Activated CD4-positive, alpha-beta T cell treated with anti-CD3 and anti-CD28 coated beads, Interleukin-2, amount 50 U/mL, for 16 hours (primary cell): ENCODE measurements at regions not wholly inside any gene's neighbourhood (a gene's known extent, or its start where the extent isn't known, plus 50 kb on each side); places are given as distances from the start of the nearest gene placed in this dataset.
A peak's percentile ranks its signal among the peaks of the same experiment; 100 is the strongest.
"Not testable (repeated sequence)": the region's sequence is repeated elsewhere in the genome, so short reads cannot be mapped to it uniquely, and the experiment has no call there.

Source experiments
- DNase-seq: peaks from one replicate; pipeline ENCODE4 v3.0.0-alpha.2; 2020

DNA sequence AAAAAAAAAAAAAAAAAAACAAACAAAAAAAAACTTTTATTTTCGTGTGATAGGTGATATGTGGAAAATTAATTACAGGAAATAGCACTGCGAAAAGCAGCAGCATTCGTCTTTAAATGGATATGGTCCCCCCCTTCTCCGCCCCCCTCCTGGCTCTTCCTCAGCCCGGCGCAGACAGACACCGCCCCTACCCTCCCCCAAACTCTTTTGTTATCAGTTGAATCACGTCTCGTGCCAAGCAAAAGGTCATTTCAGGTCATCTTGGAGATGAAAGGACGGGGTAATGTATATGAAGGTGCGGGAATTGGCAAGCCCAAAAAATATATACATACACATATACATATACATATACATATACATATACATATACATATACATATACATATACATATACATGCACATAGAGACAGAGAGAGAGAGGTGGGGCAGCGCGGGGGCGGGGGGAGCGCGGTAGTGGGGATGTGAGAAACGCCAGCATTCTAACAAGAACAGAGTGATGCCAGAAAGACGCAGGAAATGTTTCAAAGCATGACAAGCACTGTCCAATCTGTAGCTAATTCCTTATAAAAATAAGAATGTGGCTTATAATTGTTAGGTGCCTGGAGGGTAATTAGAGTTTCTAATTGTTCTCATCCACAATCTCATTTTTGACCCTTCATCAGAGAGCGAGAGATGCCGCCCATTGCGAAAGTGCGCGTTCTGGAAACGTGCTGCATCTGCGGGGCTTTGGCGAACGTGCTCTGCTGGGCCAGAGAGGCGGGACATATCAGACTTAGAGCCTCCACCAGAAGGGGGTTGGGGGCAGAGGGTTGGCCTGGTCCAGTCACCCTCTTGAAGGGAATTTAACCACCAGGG is 214.5 kb upstream of the UBASH3B start:
- no peak for DNase-seq

DNA sequence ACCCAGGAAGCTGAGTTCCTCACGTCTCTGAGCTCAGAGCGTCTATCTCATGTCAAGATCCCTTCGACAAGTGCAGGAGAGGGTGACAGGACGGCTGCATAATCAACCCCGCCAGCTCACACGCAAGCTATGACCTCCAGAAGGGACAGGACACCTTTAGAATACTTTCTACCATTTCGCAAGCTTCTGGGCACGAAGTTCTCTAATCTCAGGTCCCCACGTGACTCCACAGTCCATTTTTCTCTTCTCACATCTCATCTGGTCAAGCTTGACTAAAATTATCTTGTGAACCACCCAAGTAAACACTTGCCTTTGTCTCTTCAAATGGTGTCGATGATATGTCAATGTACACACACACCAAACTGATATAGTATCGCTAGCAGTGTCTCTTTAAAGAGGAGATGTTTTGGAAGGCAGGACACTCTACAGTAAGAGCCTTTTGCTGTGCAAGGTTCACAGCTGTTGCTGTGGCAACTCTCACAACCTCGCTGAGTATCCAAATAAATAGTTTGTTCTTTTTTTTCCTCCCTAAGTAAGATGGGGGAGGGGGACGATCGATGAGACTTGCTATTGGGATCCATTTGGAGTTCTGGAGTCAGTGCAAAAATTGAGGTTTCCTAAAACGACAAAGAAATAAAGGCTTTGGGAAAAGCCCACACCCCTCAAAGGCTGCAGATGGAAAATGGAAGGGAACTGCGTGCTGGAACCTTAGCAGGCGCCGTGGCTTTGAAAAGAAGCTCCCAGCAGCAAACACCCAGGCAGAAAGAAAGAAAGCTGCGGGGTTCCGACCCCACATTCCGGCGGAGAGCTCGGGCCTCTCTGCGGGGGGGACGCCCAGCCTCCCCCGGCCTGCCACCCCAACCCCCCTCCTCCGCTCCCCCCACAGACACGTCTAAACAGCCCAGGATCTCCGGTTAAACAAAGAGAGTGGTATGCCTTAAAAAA is 215.4 kb upstream of the UBASH3B start:
- DNase-seq: no peak

DNA sequence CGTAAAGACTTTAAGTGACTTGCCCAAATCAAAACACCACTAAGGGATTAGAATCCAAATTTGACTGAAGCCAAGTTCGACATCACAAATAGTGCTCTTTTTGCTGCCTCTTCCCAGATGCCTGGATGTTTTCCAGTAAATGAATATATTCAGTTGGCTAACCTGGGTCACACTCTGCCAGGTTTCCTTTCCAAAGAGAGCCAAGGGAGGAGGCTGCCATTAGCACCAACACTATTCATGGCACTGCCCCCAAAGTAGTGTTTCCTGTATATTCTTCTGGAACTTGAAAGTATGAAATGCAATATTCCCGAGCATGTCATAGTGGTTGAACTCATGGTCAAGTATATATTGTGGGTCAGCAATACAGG is 219.3 kb upstream of the UBASH3B start:
- DNase-seq: no peak

DNA sequence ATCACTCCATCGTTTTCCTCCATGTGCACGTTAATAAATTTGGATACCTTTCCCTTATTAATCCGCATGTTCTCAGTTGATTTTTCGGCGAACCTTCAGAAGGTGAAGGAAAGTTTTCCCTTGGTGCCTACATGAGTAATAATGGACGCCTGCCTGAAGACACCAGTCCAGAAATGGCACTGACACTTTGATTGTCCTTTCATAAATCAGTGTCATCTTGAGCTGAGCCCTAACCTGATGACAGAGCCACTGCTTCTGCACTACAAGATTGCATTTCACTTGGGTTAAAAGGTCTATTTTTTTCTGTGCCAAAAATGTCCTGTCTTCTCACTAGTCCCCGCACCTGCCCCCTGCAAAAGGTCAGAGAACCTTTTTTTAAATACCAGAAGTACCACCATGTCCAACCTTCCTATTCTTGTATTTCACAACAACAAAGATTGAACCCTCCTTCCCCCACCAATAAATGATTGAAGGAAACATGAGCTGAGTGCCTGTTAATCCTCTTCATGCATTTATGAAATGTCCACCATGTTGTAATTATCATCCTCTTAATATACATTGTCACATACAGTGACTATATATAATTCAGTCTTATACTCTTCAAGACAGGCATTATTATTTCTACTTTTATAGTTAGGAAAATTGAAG is 219.9 kb upstream of the UBASH3B start:
- no peak for DNase-seq

DNA sequence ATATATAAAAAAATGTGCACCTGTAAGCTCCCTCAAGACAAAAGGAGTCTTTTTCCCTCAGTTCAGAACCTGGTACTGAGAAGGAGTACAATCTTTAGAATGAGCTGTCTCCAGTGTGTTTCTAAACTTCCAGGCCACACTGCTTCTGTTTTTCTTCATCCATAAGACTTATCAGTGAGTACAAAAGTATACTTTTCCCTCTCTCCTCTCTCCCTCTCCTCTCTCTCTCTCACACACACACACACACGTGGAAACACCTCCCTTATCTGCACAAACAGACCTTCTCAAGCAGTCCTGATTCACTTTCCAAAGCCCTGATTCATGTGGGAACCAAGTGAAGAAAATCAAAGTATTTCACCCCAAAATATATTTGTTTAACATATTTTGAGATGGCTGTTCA is 220.7 kb upstream of the UBASH3B start:
- no peak for DNase-seq

DNA sequence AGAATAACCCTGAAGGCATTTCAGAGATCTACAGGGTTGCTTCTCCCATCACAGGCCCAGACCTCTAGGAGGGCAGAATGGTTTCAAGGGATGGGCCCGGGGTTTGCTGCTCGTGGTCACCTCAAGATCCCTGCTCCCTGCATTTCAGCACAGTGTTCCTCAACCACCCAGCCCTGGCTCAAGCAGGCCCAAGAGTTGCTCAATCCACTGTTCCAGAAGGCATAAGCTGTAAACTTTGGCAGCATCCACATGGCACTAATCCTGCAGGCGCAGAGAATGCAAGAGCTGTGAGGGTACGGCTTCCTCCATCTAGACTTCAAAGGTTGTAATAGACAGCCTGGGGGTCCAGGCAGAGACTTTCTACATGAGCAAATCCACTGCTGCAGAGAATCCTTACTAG is 225.0 kb upstream of the UBASH3B start:
- no peak for DNase-seq

DNA sequence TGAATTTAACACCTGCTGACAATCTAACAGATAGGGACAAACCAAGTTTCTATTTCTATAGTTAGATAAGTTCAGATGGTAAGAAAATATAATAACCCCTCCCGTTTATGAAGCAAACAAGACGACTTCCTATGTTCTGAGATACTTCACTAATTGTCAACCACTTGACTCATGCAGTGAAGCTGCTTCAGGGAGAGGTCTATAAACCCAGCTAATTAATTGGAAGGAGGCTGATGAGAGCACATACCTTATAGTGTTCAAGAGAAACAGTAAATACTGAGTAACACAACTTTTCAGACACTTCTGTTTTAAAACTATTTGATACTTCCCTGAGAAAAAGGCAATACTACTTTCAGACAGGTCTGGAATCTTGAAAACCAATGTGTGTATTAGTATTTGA is 229.4 kb upstream of the UBASH3B start:
- no peak for DNase-seq

DNA sequence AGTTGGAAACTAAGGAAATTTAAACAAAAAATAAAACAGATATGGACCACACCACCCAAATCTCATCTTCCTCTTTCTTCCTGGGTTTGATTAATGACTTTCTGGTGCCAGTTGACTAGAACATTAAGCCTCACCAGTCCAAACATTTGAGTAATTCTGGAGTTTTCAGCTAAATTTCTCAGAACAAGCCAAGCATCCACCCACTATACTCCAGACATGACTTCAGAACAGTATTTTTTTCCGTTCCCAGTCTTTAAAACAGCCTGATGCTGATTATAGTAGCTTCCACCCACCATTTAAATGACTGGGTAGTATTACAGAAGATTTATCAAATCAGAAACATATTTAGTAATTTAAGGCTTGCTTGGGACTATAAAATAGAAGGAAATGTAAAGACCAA is 230.9 kb upstream of the UBASH3B start:
- no peak for DNase-seq

DNA sequence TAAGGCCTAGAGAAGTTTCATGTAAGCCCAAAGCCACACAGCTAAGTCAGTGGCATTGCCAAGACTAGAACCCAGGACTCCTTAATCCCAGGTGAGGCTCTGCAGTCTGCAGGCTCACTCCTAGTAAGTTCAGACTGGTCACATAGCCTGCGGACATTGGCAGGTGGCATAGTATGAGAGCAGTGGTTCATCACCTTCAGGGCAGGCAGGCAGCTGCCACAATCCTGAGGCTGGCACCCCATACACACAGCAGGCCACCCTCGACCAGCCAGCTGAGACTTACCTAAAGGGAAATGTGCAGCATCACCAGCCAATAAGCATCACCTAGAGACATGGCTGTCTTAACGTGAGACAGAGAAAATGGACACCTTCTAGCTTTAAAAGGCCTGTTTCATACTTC is 231.6 kb upstream of the UBASH3B start:
- DNase-seq: no peak

DNA sequence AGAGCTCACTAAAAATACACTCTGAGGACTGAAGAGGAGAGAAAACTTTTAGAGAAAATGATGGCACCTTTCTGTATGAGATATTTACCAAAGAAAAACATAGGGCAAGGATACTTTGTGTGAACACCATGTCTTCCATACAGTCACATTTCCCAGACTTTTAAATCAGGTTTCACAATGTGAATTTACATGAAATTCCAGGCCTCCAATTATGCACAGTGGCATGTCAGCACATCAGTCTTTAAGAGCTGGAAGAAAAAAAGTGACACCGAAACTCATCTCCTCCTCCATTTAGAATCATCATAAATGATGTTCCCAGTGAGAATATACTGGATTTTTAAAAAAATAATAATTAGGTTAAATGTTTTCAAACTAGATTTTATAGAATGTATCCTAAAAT is 232.2 kb upstream of the UBASH3B start:
- no peak for DNase-seq

DNA sequence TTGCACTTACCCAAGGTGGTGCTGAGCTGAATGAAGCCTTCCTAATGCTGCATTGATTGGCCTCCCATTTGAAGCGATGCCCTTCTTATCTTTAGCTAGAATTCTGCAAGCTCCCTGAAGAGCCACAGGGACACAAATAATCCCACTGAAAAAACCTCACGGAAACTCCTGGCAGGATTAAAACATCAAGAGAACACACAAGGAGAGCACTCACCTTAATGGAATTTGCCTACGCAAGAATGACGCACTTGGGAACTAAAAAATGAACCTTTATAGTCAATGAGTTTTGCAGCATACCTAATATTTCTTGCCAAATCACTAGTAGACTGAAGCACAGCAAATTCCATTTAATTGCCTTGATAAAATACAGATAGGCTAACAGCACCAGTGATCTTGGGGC is 232.8 kb upstream of the UBASH3B start:
- DNase-seq: no peak

DNA sequence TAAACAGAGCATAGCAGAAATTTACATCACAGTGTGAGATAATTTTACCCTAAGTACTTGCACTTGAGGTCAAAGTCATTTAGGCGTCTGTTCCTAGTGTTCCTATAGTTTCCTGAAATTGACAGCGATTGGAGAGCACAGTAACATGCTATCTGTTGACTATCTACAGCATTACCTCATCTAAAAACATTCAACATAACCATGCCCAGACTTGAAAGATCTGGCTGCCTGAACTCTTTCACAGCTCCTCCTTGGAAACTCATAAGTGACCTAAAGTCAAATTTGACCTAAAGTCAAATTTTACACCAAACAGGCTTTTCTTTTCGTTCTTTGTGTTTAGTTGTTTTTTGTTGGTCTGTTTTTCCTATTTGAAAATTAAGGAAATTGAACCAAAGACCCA is 233.8 kb upstream of the UBASH3B start:
- no peak for DNase-seq

DNA sequence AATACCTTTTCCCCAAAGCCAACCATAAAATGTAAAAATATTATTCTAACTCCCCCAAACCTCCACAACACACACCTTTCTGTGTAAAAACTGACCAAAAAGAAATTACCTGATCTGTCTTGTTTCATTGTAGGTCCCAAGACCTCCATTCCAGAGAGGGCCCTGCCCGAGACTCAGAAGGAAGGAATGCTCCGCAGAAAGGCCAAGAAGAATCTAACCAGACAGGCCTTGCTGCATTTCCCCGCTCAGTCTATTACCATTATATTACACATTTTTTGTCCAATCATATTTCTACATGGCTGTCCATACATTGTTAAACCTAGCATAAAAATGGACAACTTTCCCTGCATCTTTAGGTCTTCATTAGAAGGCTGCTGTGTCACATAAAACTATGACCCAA is 237.5 kb upstream of the UBASH3B start:
- DNase-seq: no peak

DNA sequence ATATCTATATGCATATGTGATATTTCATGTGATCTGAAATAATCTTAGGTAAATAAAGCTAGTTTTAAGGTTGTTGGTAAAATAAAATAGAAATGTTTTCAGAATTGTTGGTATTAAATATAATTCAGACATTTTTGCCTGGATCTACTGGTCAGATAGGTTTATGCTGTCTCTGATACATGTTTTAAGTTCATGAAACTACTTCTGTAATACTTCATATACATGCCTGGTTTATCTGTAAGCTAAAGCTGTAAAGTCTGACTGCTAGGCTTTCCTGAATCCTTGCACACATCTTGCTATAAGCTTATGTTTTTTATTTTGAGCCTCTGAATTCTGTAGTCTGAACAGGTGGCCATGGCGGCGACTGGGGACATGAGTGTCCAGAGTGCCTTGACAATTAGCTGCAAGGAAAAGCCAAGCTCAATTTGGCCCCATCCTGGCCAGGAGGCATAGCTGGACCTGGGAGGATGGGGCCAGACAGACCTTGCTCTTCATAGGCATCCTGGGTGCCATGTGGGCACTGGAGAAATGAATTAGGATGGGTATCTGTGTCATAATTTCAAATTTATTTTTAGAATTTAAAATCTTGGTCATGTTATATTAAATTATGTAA is 241.0 kb upstream of the UBASH3B start:
- DNase-seq: no peak

DNA sequence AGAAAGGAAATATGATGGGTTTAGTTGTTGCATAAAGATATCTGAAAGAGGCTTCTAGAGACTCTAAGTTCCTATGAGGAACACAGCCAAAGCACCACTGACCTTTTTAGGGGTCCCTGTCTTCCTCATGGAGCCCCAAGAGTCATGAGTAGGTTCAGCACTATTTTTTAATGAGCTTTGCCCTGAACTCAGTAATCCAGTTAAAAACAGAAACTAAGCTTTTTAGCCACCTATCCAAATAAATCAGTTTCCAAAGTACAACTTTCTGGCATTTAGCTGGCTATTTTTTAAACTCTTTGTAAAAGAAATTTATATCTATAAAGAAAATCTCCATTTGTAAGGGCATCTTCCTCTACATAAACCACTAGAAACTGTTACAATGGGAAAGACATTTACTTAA is 241.8 kb upstream of the UBASH3B start:
- DNase-seq: no peak

DNA sequence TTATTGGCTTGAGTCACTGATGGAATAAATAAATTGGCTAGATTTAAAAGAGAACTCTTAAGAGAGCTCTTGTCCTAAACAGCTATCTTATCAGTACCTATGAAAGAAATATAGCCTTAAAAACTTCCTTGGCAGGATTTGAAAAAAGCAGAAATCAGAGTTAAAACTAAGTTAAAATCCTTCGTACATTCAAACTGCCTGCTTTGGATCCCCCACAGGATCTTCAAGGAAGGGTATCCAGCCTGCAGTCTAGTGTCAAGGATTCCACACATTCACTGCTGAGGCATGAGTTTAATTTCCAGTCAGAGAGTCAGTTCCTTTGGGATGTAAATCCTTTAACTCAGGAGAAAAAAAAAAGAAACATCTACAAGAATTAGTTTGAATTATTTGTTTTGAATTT is 242.9 kb upstream of the UBASH3B start:
- no peak for DNase-seq

DNA sequence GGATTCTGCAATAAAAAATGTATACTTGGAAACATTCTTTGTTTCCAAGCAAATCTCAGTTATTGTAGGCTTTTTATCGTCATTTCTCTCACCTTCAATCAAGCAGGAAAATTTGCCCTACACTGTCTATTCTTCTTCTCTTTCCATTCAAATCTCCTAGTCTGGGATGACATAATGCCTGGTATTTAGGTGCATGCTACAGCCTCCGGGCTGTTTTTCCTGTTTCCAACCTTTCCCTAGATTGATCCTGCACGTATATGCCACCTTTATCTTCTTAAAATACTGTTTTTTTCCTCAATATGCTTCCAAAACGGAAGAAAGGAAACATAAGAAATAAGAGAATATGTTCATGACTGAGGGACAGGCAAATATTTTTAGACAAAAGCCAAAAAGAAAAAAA is 249.1 kb upstream of the UBASH3B start:
- DNase-seq: no peak

DNA sequence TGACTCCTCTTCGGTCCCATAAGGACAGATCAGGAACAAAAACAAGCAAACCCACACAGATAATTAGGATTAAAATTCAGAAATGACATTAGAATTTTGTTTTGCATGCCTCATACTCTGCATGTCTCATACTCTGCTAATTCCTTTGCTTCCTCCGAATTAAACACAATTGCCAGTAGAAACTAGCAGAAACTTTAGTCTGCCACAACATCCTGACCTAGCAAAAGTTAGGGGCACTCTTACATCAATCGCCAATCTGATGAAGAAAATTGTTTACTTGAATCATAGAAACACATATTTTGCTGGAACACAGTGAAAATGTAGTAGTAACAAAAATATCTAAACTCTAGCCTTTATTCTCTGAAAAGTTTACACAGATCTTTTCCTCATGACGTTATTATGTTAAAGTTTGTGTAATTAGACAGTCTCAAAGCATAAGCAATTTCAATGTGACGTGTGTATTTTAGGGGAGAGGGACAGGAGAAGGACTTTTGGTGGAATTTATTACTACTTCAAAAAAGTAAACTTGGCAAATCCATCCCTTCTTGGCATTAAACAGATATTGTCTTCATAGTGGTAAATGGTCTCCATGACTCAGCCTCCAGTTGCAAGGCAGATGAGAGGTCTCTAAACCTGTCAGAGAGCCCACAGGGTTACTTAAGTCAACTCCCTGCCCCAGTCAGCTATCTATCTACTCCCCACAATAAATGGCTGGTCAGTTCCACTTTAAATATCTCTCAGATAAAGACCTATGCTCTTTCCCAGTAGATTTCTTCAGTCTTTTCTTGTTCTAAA is 249.8 kb upstream of the UBASH3B start:
- DNase-seq: no peak

DNA sequence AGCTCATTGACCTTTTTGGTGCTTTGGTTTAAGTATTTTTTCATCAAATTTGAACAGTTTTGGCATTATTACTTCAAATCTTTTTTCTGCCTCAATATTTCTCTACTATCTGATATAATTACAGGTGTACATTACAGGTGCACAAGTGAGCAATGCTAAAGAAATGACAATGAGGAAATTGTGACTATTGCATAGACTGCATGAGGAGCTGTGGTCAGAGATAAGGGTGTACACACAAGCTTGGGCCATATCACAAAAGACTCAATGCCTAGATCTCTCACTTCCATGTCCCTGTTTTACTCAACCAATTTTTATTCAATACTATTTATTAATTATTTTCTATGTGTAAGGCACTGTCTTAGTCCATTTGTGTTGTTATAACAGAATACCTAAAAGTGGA is 251.0 kb upstream of the UBASH3B start:
- no peak for DNase-seq

DNA sequence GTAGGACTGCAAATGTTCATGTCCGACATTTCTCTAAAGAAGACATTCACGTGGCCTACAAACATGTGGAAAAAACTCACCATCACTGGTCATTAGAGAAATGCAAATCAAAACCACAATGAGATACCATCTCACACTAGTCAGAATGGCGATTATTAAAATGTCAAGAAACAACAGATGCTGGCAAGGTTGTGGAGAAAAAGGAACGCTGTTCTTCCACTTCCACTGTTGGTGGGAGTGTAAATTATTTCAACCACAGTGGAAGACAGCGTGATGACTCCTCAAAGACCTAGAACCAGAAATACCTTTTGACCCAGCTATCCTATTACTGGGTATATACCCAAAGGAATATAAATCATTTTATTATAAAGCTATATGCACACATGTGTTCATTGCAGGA is 253.9 kb upstream of the UBASH3B start:
- DNase-seq: not testable (repeated sequence)

DNA sequence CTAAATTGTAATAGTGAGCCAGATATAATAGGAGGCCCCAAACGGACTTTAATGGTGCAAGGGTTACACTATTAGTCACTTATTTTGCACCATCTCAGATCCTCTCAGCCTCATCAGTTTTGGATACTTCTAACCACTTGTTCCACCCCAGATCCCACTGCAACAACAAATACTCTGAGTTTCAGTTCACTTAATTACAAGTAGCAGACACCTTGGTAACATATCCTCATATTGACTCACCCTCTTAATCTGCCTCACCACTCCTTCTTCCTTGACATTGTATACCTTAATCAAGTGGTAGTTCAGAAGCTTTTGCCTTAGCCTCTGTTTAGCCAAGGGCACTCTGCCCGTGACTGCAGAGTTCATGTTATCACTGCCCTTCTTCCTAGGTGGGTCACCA is 256.1 kb upstream of the UBASH3B start:
- peak; percentile 77 for DNase-seq

DNA sequence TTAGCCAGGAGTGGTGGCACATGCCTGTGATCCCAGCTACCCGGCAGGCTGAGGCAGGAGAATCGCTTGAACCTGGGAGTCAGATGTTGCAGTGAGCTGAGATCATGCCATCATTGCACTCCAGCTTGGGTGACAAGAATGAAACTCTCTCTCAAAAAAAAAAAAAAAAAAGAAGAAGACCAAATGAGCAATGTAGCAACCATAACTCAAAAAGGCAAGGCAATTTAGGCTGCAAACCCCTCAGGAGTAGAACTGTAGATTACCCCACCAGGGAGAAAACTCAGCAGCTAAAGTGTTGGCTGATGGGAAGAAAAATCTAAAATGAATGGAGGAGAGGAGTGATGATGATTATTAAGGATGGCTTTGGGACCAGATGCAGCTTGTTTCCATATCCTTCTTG is 256.7 kb upstream of the UBASH3B start:
- DNase-seq: no peak
